ENCODE measurements at regions not wholly inside any gene's neighbourhood (a gene's known extent, or its start where the extent isn't known, plus 50 kb on each side); places are given as distances from the start of the nearest gene placed in this dataset.
A peak's percentile ranks its signal among the peaks of the same experiment; 100 is the strongest.

DNA sequence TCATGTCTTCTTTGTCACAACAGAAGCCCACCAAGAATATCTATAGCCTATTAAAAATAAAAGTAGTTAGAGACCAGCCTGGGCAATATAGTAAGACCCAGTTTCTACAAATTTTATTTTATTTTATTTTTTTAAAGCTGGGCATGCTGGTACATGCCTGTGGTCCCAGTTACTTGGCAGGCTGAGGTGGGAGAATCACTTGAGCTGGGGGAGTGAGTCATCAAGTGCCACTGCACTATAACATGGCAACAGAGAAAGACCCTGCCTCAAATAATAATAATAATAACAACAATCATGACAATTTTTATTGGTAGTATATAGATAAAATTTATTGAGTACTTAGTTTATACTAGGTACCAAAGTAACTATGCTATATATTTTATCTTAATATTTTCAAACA, 93.0 kb upstream of the NPFFR2 start:
- DNase-seq = no peak

DNA sequence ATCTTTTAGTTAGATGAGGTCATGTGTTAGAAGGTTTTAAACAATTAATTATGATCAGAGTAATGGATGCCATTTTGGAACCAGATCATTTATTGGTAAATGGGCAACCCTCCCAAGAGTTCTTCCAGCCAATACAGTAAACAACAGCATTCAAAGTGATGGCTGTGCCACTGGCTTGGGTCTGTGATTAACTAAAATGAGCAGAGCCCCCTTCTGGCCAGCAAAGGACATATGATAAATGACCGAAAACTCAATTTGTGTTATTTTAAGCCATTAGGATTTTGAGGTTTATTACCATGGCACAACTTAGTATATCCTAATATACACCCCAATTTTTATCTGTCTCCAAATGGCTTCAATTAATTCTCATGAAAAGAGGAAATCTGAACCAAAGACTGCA, 90.8 kb upstream of the NPFFR2 start:
- peak; percentile 19 to 38 for DNase-seq

DNA sequence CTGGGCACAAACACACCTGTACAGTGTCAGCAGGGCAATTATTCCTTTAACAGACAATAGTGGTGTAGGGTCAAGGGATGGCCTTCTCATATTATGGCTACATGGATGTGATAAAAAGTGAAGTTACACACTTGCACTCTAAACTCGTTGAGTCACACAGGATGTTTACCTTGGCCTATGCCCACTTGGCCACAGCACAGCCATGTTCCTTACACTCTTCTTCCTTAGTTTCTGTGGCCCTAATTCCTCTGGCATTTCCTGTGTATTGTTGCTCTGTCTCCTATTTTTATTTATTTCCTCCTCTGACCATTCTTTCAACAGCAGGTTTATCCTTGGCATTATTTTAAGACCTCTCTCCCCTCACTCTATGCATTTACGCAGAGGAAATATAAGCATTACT, 86.8 kb upstream of the NPFFR2 start:
- no peak for DNase-seq

DNA sequence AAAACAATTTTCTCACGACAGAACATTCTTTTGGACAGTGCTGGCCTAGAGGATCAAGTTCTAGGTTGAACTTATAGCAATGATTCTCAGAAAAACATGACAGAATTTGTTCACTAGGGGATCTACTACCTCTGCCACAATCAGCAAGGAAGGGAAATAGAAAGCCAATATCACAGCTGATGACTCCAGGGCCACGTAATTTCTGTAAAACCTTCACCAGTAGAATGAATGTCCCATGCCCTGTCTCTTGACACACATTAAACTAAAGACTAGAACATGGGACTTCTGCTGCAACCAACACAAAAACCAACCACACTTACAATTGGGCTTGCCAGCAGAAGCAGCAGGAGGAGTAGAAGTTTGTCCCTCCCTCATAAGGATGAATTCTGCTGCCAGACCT, 86.0 kb upstream of the NPFFR2 start:
- DNase-seq = no peak

DNA sequence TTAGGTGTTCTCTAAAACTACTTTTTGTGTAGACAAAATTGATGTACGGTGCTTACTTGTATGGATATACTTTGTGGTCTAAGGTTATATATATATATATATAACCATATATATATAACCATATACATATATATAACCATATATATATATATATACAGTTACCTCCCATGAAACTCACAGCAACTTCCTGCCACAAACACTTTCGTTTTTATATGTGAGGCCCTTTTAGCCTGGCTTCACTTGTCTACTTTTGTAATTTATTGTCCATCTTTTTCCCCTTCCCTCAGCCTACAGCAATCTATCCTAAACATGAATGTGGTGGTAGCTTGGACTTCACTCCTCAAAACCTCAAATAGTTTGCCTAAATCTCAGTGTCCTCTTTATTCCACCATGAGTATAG, 72.8 kb upstream of the NPFFR2 start:
- DNase-seq = no peak

DNA sequence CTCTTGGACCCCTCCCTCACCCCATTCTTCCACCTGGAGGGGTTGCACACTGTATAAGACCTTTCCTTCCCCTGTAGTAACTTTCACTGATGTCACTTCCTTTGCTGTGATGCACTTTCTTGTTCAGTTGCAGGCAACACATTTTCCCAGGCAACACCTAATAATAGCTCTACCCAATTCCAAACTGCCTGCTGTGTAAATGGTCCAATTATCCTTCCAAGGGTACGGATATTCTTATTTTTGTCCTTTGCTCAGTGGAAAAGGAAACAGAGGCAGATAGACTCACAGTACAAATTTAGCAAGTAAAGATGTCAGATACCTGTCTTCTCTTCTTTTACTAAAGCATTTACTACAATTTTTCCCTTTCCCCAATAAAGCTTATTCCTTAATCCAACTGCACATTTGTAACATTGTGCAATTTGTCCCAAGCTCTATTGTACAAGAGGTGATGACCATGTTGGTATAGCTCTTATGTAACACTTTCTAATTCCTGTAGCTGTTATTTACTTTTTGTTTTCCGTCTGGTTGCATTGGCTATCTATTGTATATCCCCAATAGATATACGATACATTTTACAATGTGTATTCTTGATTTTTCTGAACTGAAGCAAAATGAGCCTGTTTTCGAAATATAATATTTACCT, 69.1 kb upstream of the NPFFR2 start:
- no peak for DNase-seq

DNA sequence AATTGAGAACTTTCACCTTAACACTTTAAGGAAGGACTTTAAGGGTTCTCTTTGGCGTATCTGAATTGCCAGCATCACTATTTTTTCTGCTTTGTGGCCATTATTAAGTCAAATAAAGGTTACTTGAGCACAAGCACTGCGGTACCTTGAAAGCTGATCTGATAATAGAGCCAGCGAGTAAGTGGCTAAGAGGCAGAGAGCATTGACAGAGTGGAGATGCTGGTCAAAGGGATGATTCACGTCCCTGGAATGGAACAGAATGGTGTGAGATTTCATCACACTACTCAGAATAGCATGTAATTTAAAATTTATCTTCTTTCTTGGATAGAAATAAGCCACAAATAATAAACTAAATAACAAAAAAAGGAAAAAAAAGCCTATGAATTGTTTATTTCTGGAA, 57.1 kb upstream of the NPFFR2 start:
- DNase-seq = no peak

DNA sequence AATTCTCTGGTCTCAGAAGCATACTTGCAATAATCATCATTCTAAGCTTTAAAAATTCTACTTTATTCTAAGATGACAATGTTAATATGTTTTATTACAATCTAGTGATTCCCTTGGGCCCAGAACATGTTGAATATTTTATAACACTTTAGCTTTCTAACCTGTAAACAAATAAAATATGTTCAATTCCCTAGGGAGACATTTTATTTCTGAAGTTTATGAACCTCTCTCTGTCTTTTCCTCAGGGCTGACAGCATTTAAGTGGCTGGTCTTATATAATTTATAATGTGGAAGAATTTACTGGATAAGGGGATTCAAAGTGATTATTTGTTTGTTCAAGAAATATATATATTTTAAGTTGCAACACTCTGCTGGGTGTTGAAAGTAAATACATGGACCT, 55.3 kb upstream of the NPFFR2 start:
- DNase-seq = no peak

DNA sequence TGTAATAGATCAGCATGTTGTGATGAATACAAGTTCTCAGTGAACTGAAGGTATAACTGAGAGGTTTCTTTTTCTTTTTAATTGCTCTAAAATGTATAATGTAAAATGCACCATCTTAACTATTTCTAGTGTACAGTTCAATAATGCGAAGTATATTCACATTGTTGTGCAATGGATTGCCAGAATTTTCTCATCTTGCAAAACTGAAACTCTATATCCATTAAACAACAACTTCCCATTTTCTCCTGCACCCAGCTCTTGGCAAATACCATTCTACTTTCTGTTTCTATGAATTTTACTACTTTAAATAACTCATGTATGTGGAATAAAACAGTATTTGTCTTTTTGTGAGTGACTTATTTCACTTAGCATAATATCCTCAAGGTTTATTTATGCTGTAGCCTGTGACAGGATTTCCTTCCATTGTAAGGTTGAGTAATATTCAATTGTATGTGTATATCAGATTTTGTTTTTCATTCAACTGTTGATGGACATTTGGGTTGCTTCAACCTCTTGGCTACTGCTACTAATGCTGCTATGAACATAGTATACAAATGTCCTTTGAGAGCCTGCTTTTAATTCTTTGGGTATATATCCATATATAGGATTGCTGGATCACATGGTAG, 53.5 kb upstream of the NPFFR2 start:
- DNase-seq = peak; percentile 27

DNA sequence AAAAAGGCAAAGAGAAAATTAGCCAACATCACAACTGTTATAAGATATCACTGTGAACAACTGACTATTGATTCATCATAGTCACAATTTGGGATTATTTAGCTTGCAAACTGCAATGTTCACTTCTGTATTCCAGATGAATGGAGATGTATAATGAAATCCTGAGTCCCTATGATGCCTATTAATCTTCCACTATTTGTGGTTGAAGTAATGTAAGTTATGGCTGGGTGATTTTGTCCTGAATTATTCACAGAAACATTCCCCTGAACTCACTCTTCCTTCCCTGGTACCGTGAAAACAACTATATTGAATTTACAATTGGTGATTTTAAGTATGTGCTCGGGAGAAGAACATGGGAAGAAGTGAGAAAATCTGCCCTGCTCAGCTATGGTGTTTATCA, 50.8 kb upstream of the NPFFR2 start:
- DNase-seq = no peak

All from Kasumi-1 (cell line).